NCI-H345 treated with DMSO at 0.1 percent for 48 hours (cell line): ENCODE measurements at regions not wholly inside any gene's neighbourhood (a gene's known extent, or its start where the extent isn't known, plus 50 kb on each side); places are given as distances from the start of the nearest gene placed in this dataset.

ENCODE experiments used
- DNase-seq: peaks from one replicate; lab custom pipeline; 2025; ENCODE audit not compliant: unreplicated experiment; lab: John Stamatoyannopoulos, UW

- DNase-seq: no peak
Measured at GRCh38 chr15:91471468-91471867, 371.4 kb downstream of the SV2B start.

- DNase-seq: no peak
Measured at GRCh38 chr15:91472316-91472756, 372.3 kb downstream of the SV2B start.

- DNase-seq: no peak
Measured at GRCh38 chr15:91473894-91474545, 374.0 kb downstream of the SV2B start.

GRCh38 chr15:91476861-91477260 is 376.6 kb upstream of the SLCO3A1 start:
- DNase-seq: no peak

GRCh38 chr15:91478717-91479191 is 374.8 kb upstream of the SLCO3A1 start:
- no peak for DNase-seq

- DNase-seq: no peak
Measured at GRCh38 chr15:91480426-91480825, 373.1 kb upstream of the SLCO3A1 start.

- DNase-seq: no peak
Measured at GRCh38 chr15:91482799-91483198, 370.7 kb upstream of the SLCO3A1 start.

GRCh38 chr15:91484141-91484540 is 369.4 kb upstream of the SLCO3A1 start:
- no peak for DNase-seq

GRCh38 chr15:91488452-91488851 is 365.1 kb upstream of the SLCO3A1 start:
- DNase-seq: no peak

- DNase-seq: no peak
Measured at GRCh38 chr15:91490211-91490610, 363.3 kb upstream of the SLCO3A1 start.

GRCh38 chr15:91491101-91491950 is 362.2 kb upstream of the SLCO3A1 start:
- no peak for DNase-seq

- DNase-seq: no peak
Measured at GRCh38 chr15:91496754-91497691, 356.5 kb upstream of the SLCO3A1 start.

- no peak for DNase-seq
Measured at GRCh38 chr15:91498046-91498748, 355.3 kb upstream of the SLCO3A1 start.

GRCh38 chr15:91498749-91499062 is 354.8 kb upstream of the SLCO3A1 start:
- DNase-seq: no peak

GRCh38 chr15:91499774-91500383 is 353.6 kb upstream of the SLCO3A1 start:
- DNase-seq: no peak

GRCh38 chr15:91508633-91509032 is 344.9 kb upstream of the SLCO3A1 start:
- no peak for DNase-seq

GRCh38 chr15:91514147-91514546 is 339.4 kb upstream of the SLCO3A1 start:
- DNase-seq: no peak

GRCh38 chr15:91515188-91515754 is 338.2 kb upstream of the SLCO3A1 start:
- DNase-seq: no peak

- DNase-seq: peak; percentile 31
Measured at GRCh38 chr15:91516866-91517265, 336.6 kb upstream of the SLCO3A1 start.
